NCI-H1694 treated with DMSO at 0.1 percent for 48 hours (cell line): ENCODE measurements at regions not wholly inside any gene's neighbourhood (a gene's known extent, or its start where the extent isn't known, plus 50 kb on each side); places are given as distances from the start of the nearest gene placed in this dataset.

ENCODE experiments used
- DNase-seq: peaks from one replicate; lab custom pipeline; 2025; lab: John Stamatoyannopoulos, UW

- no peak for DNase-seq
These were observed 257.1 kb downstream of the OPA1 start for GRCh38 chr3:193850084-193850619.

GRCh38 chr3:193851428-193851847 lies 258.4 kb downstream of the OPA1 start:
- DNase-seq: no peak

- no peak for DNase-seq
These were observed 259.1 kb downstream of the OPA1 start for GRCh38 chr3:193851941-193852674.

- DNase-seq: no peak
These were observed 259.9 kb downstream of the OPA1 start for GRCh38 chr3:193852901-193853300.

GRCh38 chr3:193853511-193854219 lies 260.7 kb downstream of the OPA1 start:
- no peak for DNase-seq

- DNase-seq: no peak
These were observed 265.0 kb downstream of the OPA1 start for GRCh38 chr3:193857996-193858395.

GRCh38 chr3:193859195-193859594 lies 266.2 kb downstream of the OPA1 start:
- DNase-seq: no peak

GRCh38 chr3:193861012-193861411 lies 268.0 kb downstream of the OPA1 start:
- no peak for DNase-seq

GRCh38 chr3:193862843-193863242 lies 269.8 kb downstream of the OPA1 start:
- no peak for DNase-seq

GRCh38 chr3:193863657-193864357 lies 270.8 kb downstream of the OPA1 start:
- DNase-seq: no peak

- no peak for DNase-seq
These were observed 270.6 kb upstream of the HES1 start for GRCh38 chr3:193865339-193865738.

GRCh38 chr3:193865896-193866480 lies 270.0 kb upstream of the HES1 start:
- DNase-seq: no peak

GRCh38 chr3:193868590-193868989 lies 267.4 kb upstream of the HES1 start:
- DNase-seq: no peak

- DNase-seq: no peak
These were observed 266.4 kb upstream of the HES1 start for GRCh38 chr3:193869221-193870201.

- no peak for DNase-seq
These were observed 265.4 kb upstream of the HES1 start for GRCh38 chr3:193870376-193871219.

- DNase-seq: no peak
These were observed 264.8 kb upstream of the HES1 start for GRCh38 chr3:193871220-193871485.

GRCh38 chr3:193872265-193872753 lies 263.6 kb upstream of the HES1 start:
- DNase-seq: no peak

GRCh38 chr3:193873426-193874201 lies 262.3 kb upstream of the HES1 start:
- DNase-seq: no peak

- no peak for DNase-seq
These were observed 261.4 kb upstream of the HES1 start for GRCh38 chr3:193874512-193874911.
